DOHH2 (cell line): ENCODE measurements at regions not wholly inside any gene's neighbourhood (a gene's known extent, or its start where the extent isn't known, plus 50 kb on each side); places are given as distances from the start of the nearest gene placed in this dataset.

ENCODE experiments used
- CTCF ChIP-seq: fragments of 200-600 bp; sonication (generic); IDR thresholded peaks from one replicate; pipeline ENCODE4 v1.5.1; 2014; ENCODE audit warnings: antibody characterized with exemption, mild to moderate bottlenecking, low read depth, low read length; ENCODE audit not compliant: poor library complexity, severe bottlenecking
- EZH2phosphoT487 ChIP-seq: fragments of 200-600 bp; sonication (generic); IDR thresholded peaks from 2 replicates; pipeline ENCODE4 v1.6.1; 2017; ENCODE audit warnings: borderline replicate concordance, mild to moderate bottlenecking, antibody characterized with exemption, low read length, moderate library complexity, mixed read lengths

- TF ChIP-seq CTCF, result no peak
- TF ChIP-seq EZH2phosphoT487, result no peak
Measured at GRCh38 chr18:25473008-25473407, 121.0 kb upstream of the ZNF521 start.
